ENCODE measurements at regions not wholly inside any gene's neighbourhood (a gene's known extent, or its start where the extent isn't known, plus 50 kb on each side); places are given as distances from the start of the nearest gene placed in this dataset.

GRCh38 chr10:112026438-112026837 is 157.1 kb downstream of the GPAM start:
- TF ChIP-seq CTCF (conservative IDR thresholded peaks at IDR 0.05; ENCODE audit: low read depth, low read length), result no peak

GRCh38 chr10:112027731-112028280 is 155.8 kb downstream of the GPAM start:
- no peaks in the 10 kb centered on the region for H3K4me1 ChIP-seq (ENCODE audit: low read depth, poor library complexity, severe bottlenecking)
- no peak for TF ChIP-seq CTCF (conservative IDR thresholded peaks at IDR 0.05; ENCODE audit: low read depth, low read length)
- H3K4me3 ChIP-seq (IDR thresholded peaks at IDR 0.05; ENCODE audit: insufficient read depth, low read depth, low read length), result no peak overlapping the region

More at GRCh38 chr10:112026438-112026837, 157.1 kb downstream of the GPAM start:
- Histone ChIP-seq H3K4me2 (no peak overlapping the region), H3K79me2 (ENCODE audit: insufficient read depth, low read depth) (no peaks in the 10 kb centered on the region), H3K27ac (no peak overlapping the region), H3K27me3 (ENCODE audit: insufficient read depth, low read depth) (no peaks in the 10 kb centered on the region), H4K20me1 (ENCODE audit: insufficient read depth) (no peaks in the 10 kb centered on the region), H3K4me3 (IDR thresholded peaks at IDR 0.05; ENCODE audit: insufficient read depth, low read depth, low read length) (no peak overlapping the region), H3K36me3 (ENCODE audit: insufficient read depth) (no peaks in the 10 kb centered on the region), H3K4me1 (ENCODE audit: low read depth, poor library complexity, severe bottlenecking) (no peaks in the 10 kb centered on the region), H3K9ac (no peak overlapping the region), H2AFZ (ENCODE audit: low read depth) (no peak overlapping the region)

GRCh38 chr10:112030431-112030830 is 153.1 kb downstream of the GPAM start:
- H3K27me3 ChIP-seq (ENCODE audit: insufficient read depth, low read depth), result no peaks in the 10 kb centered on the region
- H3K36me3 ChIP-seq (ENCODE audit: insufficient read depth), result no peaks in the 10 kb centered on the region
- no peak for TF ChIP-seq CTCF (conservative IDR thresholded peaks at IDR 0.05; ENCODE audit: low read depth, low read length)

More at GRCh38 chr10:112027731-112028280, 155.8 kb downstream of the GPAM start:
- no peak overlapping the region for H2AFZ ChIP-seq (ENCODE audit: low read depth)
- H3K9ac ChIP-seq, result no peak overlapping the region
- no peaks in the 10 kb centered on the region for H3K36me3 ChIP-seq (ENCODE audit: insufficient read depth)
- no peak overlapping the region for H3K4me2 ChIP-seq
- H3K27me3 ChIP-seq (ENCODE audit: insufficient read depth, low read depth), result no peaks in the 10 kb centered on the region
- H3K27ac ChIP-seq, result no peak overlapping the region
- no peaks in the 10 kb centered on the region for H4K20me1 ChIP-seq (ENCODE audit: insufficient read depth)
- H3K79me2 ChIP-seq (ENCODE audit: insufficient read depth, low read depth), result no peaks in the 10 kb centered on the region

GRCh38 chr10:112039823-112040222 is 143.7 kb downstream of the GPAM start:
- Histone ChIP-seq H4K20me1 (ENCODE audit: insufficient read depth) (no peaks in the 10 kb centered on the region), H3K27ac (no peak overlapping the region), H3K9ac (no peak overlapping the region), H3K27me3 (ENCODE audit: insufficient read depth, low read depth) (no peaks in the 10 kb centered on the region), H3K4me3 (IDR thresholded peaks at IDR 0.05; ENCODE audit: insufficient read depth, low read depth, low read length) (no peak overlapping the region), H2AFZ (ENCODE audit: low read depth) (no peak overlapping the region), H3K79me2 (ENCODE audit: insufficient read depth, low read depth) (no peaks in the 10 kb centered on the region), H3K36me3 (ENCODE audit: insufficient read depth) (no peaks in the 10 kb centered on the region), H3K4me1 (ENCODE audit: low read depth, poor library complexity, severe bottlenecking) (no peaks in the 10 kb centered on the region), H3K4me2 (no peak overlapping the region)
- TF ChIP-seq CTCF (conservative IDR thresholded peaks at IDR 0.05; ENCODE audit: low read depth, low read length), result no peak

More at GRCh38 chr10:112030431-112030830, 153.1 kb downstream of the GPAM start:
- H3K4me2 ChIP-seq, result no peak overlapping the region
- no peak overlapping the region for H3K9ac ChIP-seq
- H3K79me2 ChIP-seq (ENCODE audit: insufficient read depth, low read depth), result no peaks in the 10 kb centered on the region
- no peak overlapping the region for H3K4me3 ChIP-seq (IDR thresholded peaks at IDR 0.05; ENCODE audit: insufficient read depth, low read depth, low read length)
- H3K4me1 ChIP-seq (ENCODE audit: low read depth, poor library complexity, severe bottlenecking), result no peaks in the 10 kb centered on the region
- no peak overlapping the region for H3K27ac ChIP-seq
- H4K20me1 ChIP-seq (ENCODE audit: insufficient read depth), result no peaks in the 10 kb centered on the region
- no peak overlapping the region for H2AFZ ChIP-seq (ENCODE audit: low read depth)

All from KMS-11 (cell line).